ENCODE measurements at regions not wholly inside any gene's neighbourhood (a gene's known extent, or its start where the extent isn't known, plus 50 kb on each side); places are given as distances from the start of the nearest gene placed in this dataset.
"Not testable (repeated sequence)": the region's sequence is repeated elsewhere in the genome, so short reads cannot be mapped to it uniquely, and the experiment has no call there.

GRCh38 chr22:26949193-26949592 lies 291.8 kb downstream of the MIAT start:
- ATAC-seq (no peak), DNase-seq (peak in 1 of 9 donors; percentile 14)
- Histone ChIP-seq H3K9me3 (ENCODE audit: control insufficient read depth in 2 of 3, low read length in 3 of 3) (no peaks in the 10 kb centered on the region), H3K4me3 (ENCODE audit: low read length) (no peak overlapping the region), H3K4me1 (ENCODE audit: control insufficient read depth in 2 of 2, insufficient read depth in 2 of 2, low read length in 2 of 2) (no peaks in the 10 kb centered on the region), H3K27ac (ENCODE audit: low read depth, low read length) (no peak overlapping the region), H3K27me3 (ENCODE audit: control insufficient read depth in 2 of 2, insufficient read depth in 2 of 2, low read length in 2 of 2) (no peaks in the 10 kb centered on the region), H3K36me3 (ENCODE audit: control insufficient read depth in 2 of 3, insufficient read depth in 3 of 3, low read length in 3 of 3) (no peaks in the 10 kb centered on the region)
- H3K9me3 Mint-ChIP-seq = peaks cover 0 to 3% (median 0%) of the 10 kb centered on the region in 11 donors
- peaks cover 23 to 37% (median 35%) of the 10 kb centered on the region in 5 donors for H3K27me3 Mint-ChIP-seq
- intact Hi-C loops (cut with micrococcal nuclease) = no loop called here
- H3K4me1 Mint-ChIP-seq = peaks cover 0 to 11% (median 0%) of the 10 kb centered on the region in 7 donors
- peaks cover 0 to 4% (median 0%) of the 10 kb centered on the region in 5 donors for H3K36me3 Mint-ChIP-seq
- ChIA-PET CTCF (no interaction called here), POLR2A (no interaction called here)
- H3K27ac Mint-ChIP-seq = no peak overlapping the region
- no peak overlapping the region for H3K4me3 Mint-ChIP-seq

GRCh38 chr22:26951139-26951538 lies 293.8 kb downstream of the MIAT start:
- H3K27ac Mint-ChIP-seq; CTCF ChIA-PET; H3K4me3 Mint-ChIP-seq; intact Hi-C loops (cut with micrococcal nuclease); ATAC-seq; H3K4me1 ChIP-seq (ENCODE audit: control insufficient read depth in 2 of 2, insufficient read depth in 2 of 2, low read length in 2 of 2); H3K36me3 Mint-ChIP-seq; H3K4me3 ChIP-seq (ENCODE audit: low read length); H3K36me3 ChIP-seq (ENCODE audit: control insufficient read depth in 2 of 3, insufficient read depth in 3 of 3, low read length in 3 of 3); POLR2A ChIA-PET; H3K27ac ChIP-seq (ENCODE audit: low read depth, low read length); DNase-seq; H3K27me3 ChIP-seq (ENCODE audit: control insufficient read depth in 2 of 2, insufficient read depth in 2 of 2, low read length in 2 of 2); H3K9me3 Mint-ChIP-seq; H3K9me3 ChIP-seq (ENCODE audit: control insufficient read depth in 2 of 3, low read length in 3 of 3): not testable (repeated sequence)
- H3K27me3 Mint-ChIP-seq = peaks cover 23 to 49% (median 36%) of the 10 kb centered on the region in 5 donors
- peaks cover 0 to 11% (median 0%) of the 10 kb centered on the region in 7 donors for H3K4me1 Mint-ChIP-seq

GRCh38 chr22:26952004-26952403 lies 294.6 kb downstream of the MIAT start:
- CTCF ChIA-PET = no interaction called here
- DNase-seq (no peak), ATAC-seq (no peak)
- H3K27ac ChIP-seq (ENCODE audit: low read depth, low read length) = no peak overlapping the region
- POLR2A ChIA-PET = no interaction called here
- Mint-ChIP-seq H3K4me1 (peaks cover 0 to 11% (median 0%) of the 10 kb centered on the region in 7 donors), H3K27ac (no peak overlapping the region), H3K27me3 (peaks cover 23 to 58% (median 40%) of the 10 kb centered on the region in 5 donors), H3K9me3 (peaks cover 0 to 2% (median 0%) of the 10 kb centered on the region in 11 donors), H3K4me3 (no peak overlapping the region), H3K36me3 (peaks cover 0 to 8% (median 0%) of the 10 kb centered on the region in 5 donors)
- H3K4me3 ChIP-seq (ENCODE audit: low read length) = no peak overlapping the region
- H3K36me3 ChIP-seq (ENCODE audit: control insufficient read depth in 2 of 3, insufficient read depth in 3 of 3, low read length in 3 of 3) = no peaks in the 10 kb centered on the region
- H3K27me3 ChIP-seq (ENCODE audit: control insufficient read depth in 2 of 2, insufficient read depth in 2 of 2, low read length in 2 of 2) = no peaks in the 10 kb centered on the region
- intact Hi-C loops (cut with micrococcal nuclease) = no loop called here
- no peaks in the 10 kb centered on the region for H3K4me1 ChIP-seq (ENCODE audit: control insufficient read depth in 2 of 2, insufficient read depth in 2 of 2, low read length in 2 of 2)
- no peaks in the 10 kb centered on the region for H3K9me3 ChIP-seq (ENCODE audit: control insufficient read depth in 2 of 3, low read length in 3 of 3)

- Mint-ChIP-seq H3K4me3 (no peak overlapping the region), H3K27me3 (peaks cover 23 to 62% (median 42%) of the 10 kb centered on the region in 5 donors), H3K9me3 (peaks cover 0 to 2% (median 0%) of the 10 kb centered on the region in 11 donors), H3K36me3 (peaks cover 0 to 8% (median 0%) of the 10 kb centered on the region in 5 donors), H3K4me1 (peaks cover 0 to 11% (median 0%) of the 10 kb centered on the region in 7 donors), H3K27ac (no peak overlapping the region)
- H3K4me3 ChIP-seq (ENCODE audit: low read length) = no peak overlapping the region
- intact Hi-C loops (cut with micrococcal nuclease) = no loop called here
- POLR2A ChIA-PET = no interaction called here
- no peak for ATAC-seq
- no peak for DNase-seq
- H3K27me3 ChIP-seq (ENCODE audit: control insufficient read depth in 2 of 2, insufficient read depth in 2 of 2, low read length in 2 of 2) = no peaks in the 10 kb centered on the region
- H3K9me3 ChIP-seq (ENCODE audit: control insufficient read depth in 2 of 3, low read length in 3 of 3) = no peaks in the 10 kb centered on the region
- CTCF ChIA-PET = no interaction called here
- H3K4me1 ChIP-seq (ENCODE audit: control insufficient read depth in 2 of 2, insufficient read depth in 2 of 2, low read length in 2 of 2) = no peaks in the 10 kb centered on the region
- no peaks in the 10 kb centered on the region for H3K36me3 ChIP-seq (ENCODE audit: control insufficient read depth in 2 of 3, insufficient read depth in 3 of 3, low read length in 3 of 3)
- no peak overlapping the region for H3K27ac ChIP-seq (ENCODE audit: low read depth, low read length)
These were observed 295.1 kb downstream of the MIAT start for GRCh38 chr22:26952451-26953011.

GRCh38 chr22:26953012-26953883 lies 295.9 kb downstream of the MIAT start:
- Histone ChIP-seq H3K4me3 (ENCODE audit: low read length) (no peak overlapping the region), H3K4me1 (ENCODE audit: control insufficient read depth in 2 of 2, insufficient read depth in 2 of 2, low read length in 2 of 2) (no peaks in the 10 kb centered on the region), H3K27ac (ENCODE audit: low read depth, low read length) (no peak overlapping the region), H3K9me3 (ENCODE audit: control insufficient read depth in 2 of 3, low read length in 3 of 3) (no peaks in the 10 kb centered on the region), H3K36me3 (ENCODE audit: control insufficient read depth in 2 of 3, insufficient read depth in 3 of 3, low read length in 3 of 3) (no peaks in the 10 kb centered on the region), H3K27me3 (ENCODE audit: control insufficient read depth in 2 of 2, insufficient read depth in 2 of 2, low read length in 2 of 2) (no peaks in the 10 kb centered on the region)
- H3K4me1 Mint-ChIP-seq = peaks cover 0 to 11% (median 0%) of the 10 kb centered on the region in 7 donors
- POLR2A ChIA-PET = no interaction called here
- peaks cover 0 to 8% (median 0%) of the 10 kb centered on the region in 5 donors for H3K36me3 Mint-ChIP-seq
- DNase-seq (no peak), ATAC-seq (no peak)
- no peak overlapping the region for H3K27ac Mint-ChIP-seq
- CTCF ChIA-PET = no interaction called here
- H3K27me3 Mint-ChIP-seq = peaks cover 23 to 66% (median 42%) of the 10 kb centered on the region in 5 donors
- intact Hi-C loops (cut with micrococcal nuclease) = no loop called here
- H3K4me3 Mint-ChIP-seq = no peak overlapping the region
- H3K9me3 Mint-ChIP-seq = peaks cover 0 to 2% (median 0%) of the 10 kb centered on the region in 11 donors

GRCh38 chr22:26956371-26956770 lies 299.0 kb downstream of the MIAT start:
- CTCF ChIA-PET = no interaction called here
- H3K36me3 Mint-ChIP-seq = peaks cover 0 to 16% (median 0%) of the 10 kb centered on the region in 5 donors

More at GRCh38 chr22:26956371-26956770, 299.0 kb downstream of the MIAT start:
- no peak overlapping the region for H3K27ac Mint-ChIP-seq
- intact Hi-C loops (cut with micrococcal nuclease) = no loop called here
- Histone ChIP-seq H3K27ac (ENCODE audit: low read depth, low read length) (no peak overlapping the region), H3K27me3 (ENCODE audit: control insufficient read depth in 2 of 2, insufficient read depth in 2 of 2, low read length in 2 of 2) (no peaks in the 10 kb centered on the region), H3K4me1 (ENCODE audit: control insufficient read depth in 2 of 2, insufficient read depth in 2 of 2, low read length in 2 of 2) (no peaks in the 10 kb centered on the region), H3K4me3 (ENCODE audit: low read length) (no peak overlapping the region), H3K9me3 (ENCODE audit: control insufficient read depth in 2 of 3, low read length in 3 of 3) (no peaks in the 10 kb centered on the region), H3K36me3 (ENCODE audit: control insufficient read depth in 2 of 3, insufficient read depth in 3 of 3, low read length in 3 of 3) (no peaks in the 10 kb centered on the region)
- no peaks in the 10 kb centered on the region for H3K9me3 Mint-ChIP-seq
- peaks cover 0 to 11% (median 0%) of the 10 kb centered on the region in 7 donors for H3K4me1 Mint-ChIP-seq
- H3K4me3 Mint-ChIP-seq = no peak overlapping the region
- ATAC-seq = no peak
- POLR2A ChIA-PET = no interaction called here
- no peak for DNase-seq
- peaks cover 21 to 80% (median 45%) of the 10 kb centered on the region in 5 donors for H3K27me3 Mint-ChIP-seq

Data from naive thymus-derived CD4-positive, alpha-beta T cell (primary cell).